Sigmoid colon (tissue), 6 donors: ENCODE measurements at regions not wholly inside any gene's neighbourhood (a gene's known extent, or its start where the extent isn't known, plus 50 kb on each side); places are given as distances from the start of the nearest gene placed in this dataset.

Experiments used
- DNase-seq: peaks from one replicate; pipeline ENCODE4 v3.0.0-alpha.2; 2019
- H3K27ac ChIP-seq, 4 donors: fragments of 200-600 bp; sonication (generic); one replicate each; pipeline ENCODE4 v1.5.1; 2016 to 2019; ENCODE audit warnings: mild to moderate bottlenecking in 1 of 4
- H3K27me3 ChIP-seq, 3 donors: fragments of 200-600 bp; sonication (generic); one replicate each; pipeline ENCODE4 v1.5.1; 2019; ENCODE audit warnings: mild to moderate bottlenecking in 1 of 3
- H3K36me3 ChIP-seq, 4 donors: fragments of 200-600 bp; sonication (generic); one replicate each; pipeline ENCODE4 v1.5.1; 2016 to 2019
- H3K4me1 ChIP-seq, 4 donors: fragments of 200-600 bp; sonication (generic); one replicate each; pipeline ENCODE4 v1.5.1; 2017 to 2019
- H3K4me3 ChIP-seq, 4 donors: fragments of 200-600 bp; sonication (generic); one replicate each; pipeline ENCODE4 v1.5.1; 2017 to 2019; ENCODE audit warnings: mild to moderate bottlenecking in 2 of 4, moderate library complexity in 1 of 4
- H3K9me3 ChIP-seq, 4 donors: fragments of 200-600 bp in 3 of 4; sonication (generic) in 3 of 4; one replicate each; pipeline versions ENCODE4 v1.5.1 to v1.6.1; 2013 to 2019
- CTCF ChIP-seq, 4 experiments: fragments of 450-650 bp in 3 of 4; fragments of 200-600 bp in 1 of 4; IDR thresholded peaks; one replicate each; pipeline ENCODE4 v1.5.1; 2016 to 2019; ENCODE audit warnings: antibody characterized with exemption in 4 of 4, mild to moderate bottlenecking in 3 of 4, moderate library complexity in 2 of 4
- EP300 ChIP-seq, 4 donors: sonication (generic); formaldehyde crosslinking; IDR thresholded peaks; one replicate each; pipeline ENCODE4 v1.6.1; 2017; ENCODE audit warnings: antibody characterized with exemption in 4 of 4
- POLR2A ChIP-seq, 2 donors: fragments of 450-650 bp; IDR thresholded peaks; one replicate each; pipeline ENCODE4 v1.6.1; 2016; ENCODE audit warnings: antibody characterized with exemption in 2 of 2, mild to moderate bottlenecking in 2 of 2, moderate library complexity in 2 of 2
- POLR2AphosphoS5 ChIP-seq, 4 donors: sonication (generic); formaldehyde crosslinking; IDR thresholded peaks; one replicate each; pipeline ENCODE4 v1.6.1; 2017; ENCODE audit warnings: antibody characterized with exemption in 4 of 4
- WGBS, 2 donors: extraction: QIAGEN DNeasy Blood & Tissue Kit; methylation state at CpG; one replicate each; pipeline ENCODE4 v1.1.7; 2013; 5-methylcytosine and 5-hydroxymethylcytosine counted together
- intact Hi-C: fragments of 100-400 bp; cut with DNase I; formaldehyde crosslinking; loops from one replicate; pipeline ENCODE4 v1.15.1; 2023
- donor health status: healthy with polysubstance abuse.
- donor health status: healthy.

- no peaks in the 10 kb centered on the region for H3K36me3 ChIP-seq
- no peak overlapping the region for H3K27ac ChIP-seq
- WGBS, 2 donors: 75 to 76% methylated on average over 1 of the region's 1 CpG
- TF ChIP-seq EP300 (IDR thresholded peaks at IDR 0.05): no peak
- no peak for TF ChIP-seq POLR2AphosphoS5 (IDR thresholded peaks at IDR 0.05)
- no peak for TF ChIP-seq POLR2A (IDR thresholded peaks at IDR 0.05)
- no peak for TF ChIP-seq CTCF (IDR thresholded peaks at IDR 0.05)
- intact Hi-C loops: no loop called here
- H3K4me3 ChIP-seq: no peak overlapping the region
- DNase-seq: no peak
- peaks cover 0 to 9% (median 9%) of the 10 kb centered on the region in 4 donors for H3K4me1 ChIP-seq
- H3K9me3 ChIP-seq: no peaks in the 10 kb centered on the region
- H3K27me3 ChIP-seq: no peaks in the 10 kb centered on the region
Measured at GRCh38 chr18:24954341-24954740, 397.6 kb downstream of the ZNF521 start.

- TF ChIP-seq POLR2A (IDR thresholded peaks at IDR 0.05): no peak
- no peak for TF ChIP-seq POLR2AphosphoS5 (IDR thresholded peaks at IDR 0.05)
- TF ChIP-seq CTCF (IDR thresholded peaks at IDR 0.05): no peak
- TF ChIP-seq EP300 (IDR thresholded peaks at IDR 0.05): no peak
- WGBS, 2 donors: 78 to 92% methylated on average over 2 of the region's 2 CpGs
- Histone ChIP-seq H3K36me3 (no peaks in the 10 kb centered on the region), H3K27me3 (no peaks in the 10 kb centered on the region), H3K4me1 (peaks cover 0 to 12% (median 11%) of the 10 kb centered on the region in 4 donors), H3K27ac (no peak overlapping the region), H3K4me3 (no peak overlapping the region), H3K9me3 (no peaks in the 10 kb centered on the region)
- intact Hi-C loops: no loop called here
- no peak for DNase-seq
Measured at GRCh38 chr18:24958001-24958400, 394.0 kb downstream of the ZNF521 start.

- TF ChIP-seq EP300 (IDR thresholded peaks at IDR 0.05): peak in 1 of 4 donors; percentile 41
- TF ChIP-seq CTCF (IDR thresholded peaks at IDR 0.05): no peak
- peak; percentile 49 to 83 (median 72) for TF ChIP-seq POLR2AphosphoS5 (IDR thresholded peaks at IDR 0.05)
- peaks cover 0 to 12% (median 11%) of the 10 kb centered on the region in 4 donors for H3K4me1 ChIP-seq
- DNase-seq: peak; percentile 72
- WGBS, 2 donors: 21 to 58% methylated on average over 7 of the region's 7 CpGs
- intact Hi-C loops: no loop called here
- H3K36me3 ChIP-seq: no peaks in the 10 kb centered on the region
- no peaks in the 10 kb centered on the region for H3K27me3 ChIP-seq
- no peaks in the 10 kb centered on the region for H3K9me3 ChIP-seq
- H3K27ac ChIP-seq: peak overlapping the region in 1 of 4 donors; percentile 33
- no peak overlapping the region for H3K4me3 ChIP-seq
Measured at GRCh38 chr18:24959051-24959476, 392.9 kb downstream of the ZNF521 start.

GRCh38 chr18:24964216-24964615, 387.8 kb downstream of the ZNF521 start:
- Histone ChIP-seq H3K4me3 (no peak overlapping the region), H3K9me3 (no peaks in the 10 kb centered on the region), H3K27ac (no peak overlapping the region), H3K27me3 (no peaks in the 10 kb centered on the region), H3K36me3 (no peaks in the 10 kb centered on the region), H3K4me1 (peaks cover 0 to 4% (median 3%) of the 10 kb centered on the region in 4 donors)
- intact Hi-C loops: no loop called here
- no peak for DNase-seq
- WGBS, 2 donors: 32 to 57% methylated on average over 4 of the region's 4 CpGs
- TF ChIP-seq CTCF (IDR thresholded peaks at IDR 0.05) (no peak), POLR2AphosphoS5 (IDR thresholded peaks at IDR 0.05) (no peak), POLR2A (IDR thresholded peaks at IDR 0.05) (no peak), EP300 (IDR thresholded peaks at IDR 0.05) (no peak)

- TF ChIP-seq POLR2AphosphoS5 (IDR thresholded peaks at IDR 0.05) (no peak), POLR2A (IDR thresholded peaks at IDR 0.05) (no peak), CTCF (IDR thresholded peaks at IDR 0.05) (no peak), EP300 (IDR thresholded peaks at IDR 0.05) (no peak)
- DNase-seq: no peak
- H3K27ac ChIP-seq: no peak overlapping the region
- 87 to 91% methylated on average over 3 of the region's 3 CpGs for WGBS, 2 donors
- no peak overlapping the region for H3K4me3 ChIP-seq
- intact Hi-C loops: no loop called here
- no peaks in the 10 kb centered on the region for H3K9me3 ChIP-seq
- no peaks in the 10 kb centered on the region for H3K4me1 ChIP-seq
- H3K36me3 ChIP-seq: no peaks in the 10 kb centered on the region
- H3K27me3 ChIP-seq: no peaks in the 10 kb centered on the region
Measured at GRCh38 chr18:24968238-24968775, 383.7 kb downstream of the ZNF521 start.
